Tibial artery (tissue), 4 donors: ENCODE measurements at regions not wholly inside any gene's neighbourhood (a gene's known extent, or its start where the extent isn't known, plus 50 kb on each side); places are given as distances from the start of the nearest gene placed in this dataset.

Experiments used
- DNase-seq, 2 donors: peaks; one replicate each; pipeline ENCODE4 v3.0.0-alpha.2; 2019
- H3K27ac ChIP-seq, 2 donors: fragments of 200-600 bp; sonication (generic) in 1 of 2; 1 replicate in 1 of 2; 2 replicates in 1 of 2; pipeline ENCODE4 v1.5.1; 2018 to 2019; ENCODE audit warnings: mild to moderate bottlenecking in 1 of 2
- H3K27me3 ChIP-seq, 2 donors: fragments of 200-600 bp; sonication (generic) in 1 of 2; one replicate each; pipeline versions ENCODE4 v1.5.1 to v1.6.0; 2016 to 2019
- H3K36me3 ChIP-seq, 3 donors: fragments of 200-600 bp; sonication (generic) in 2 of 3; one replicate each; pipeline ENCODE4 v1.5.1; 2016 to 2019; ENCODE audit warnings: mild to moderate bottlenecking in 2 of 3
- H3K4me1 ChIP-seq, 4 donors: fragments of 200-600 bp; sonication (generic) in 2 of 4; 1 replicate in 3 of 4; 2 replicates in 1 of 4; pipeline ENCODE4 v1.5.1; 2016 to 2019
- H3K4me3 ChIP-seq, 2 donors: fragments of 200-600 bp; sonication (generic) in 1 of 2; 1 replicate in 1 of 2; 2 replicates in 1 of 2; pipeline ENCODE4 v1.5.1; 2018 to 2019; ENCODE audit warnings: mild to moderate bottlenecking in 2 of 2
- H3K9me3 ChIP-seq, 3 donors: fragments of 200-600 bp; sonication (generic) in 1 of 3; one replicate each; pipeline ENCODE4 v1.5.1; 2016 to 2019
- intact Hi-C: fragments of 100-400 bp; cut with DNase I; formaldehyde crosslinking; loops from one replicate; pipeline ENCODE4 v1.15.0; 2023; ENCODE audit warnings: low total_unique reads
- TF ChIP-seq, protein P1 (sequence below), 2 experiments: fragments of 200-600 bp in 1 of 2; fragments of 450-650 bp in 1 of 2; IDR thresholded peaks; one replicate each; pipeline ENCODE4 v1.5.1; 2017 to 2019; ENCODE audit warnings: antibody characterized with exemption in 2 of 2, mild to moderate bottlenecking in 1 of 2, moderate library complexity in 1 of 2

GRCh38 chrX:68942104-68942503, 113.3 kb downstream of the EFNB1 start:
- TF ChIP-seq, protein P1, sequence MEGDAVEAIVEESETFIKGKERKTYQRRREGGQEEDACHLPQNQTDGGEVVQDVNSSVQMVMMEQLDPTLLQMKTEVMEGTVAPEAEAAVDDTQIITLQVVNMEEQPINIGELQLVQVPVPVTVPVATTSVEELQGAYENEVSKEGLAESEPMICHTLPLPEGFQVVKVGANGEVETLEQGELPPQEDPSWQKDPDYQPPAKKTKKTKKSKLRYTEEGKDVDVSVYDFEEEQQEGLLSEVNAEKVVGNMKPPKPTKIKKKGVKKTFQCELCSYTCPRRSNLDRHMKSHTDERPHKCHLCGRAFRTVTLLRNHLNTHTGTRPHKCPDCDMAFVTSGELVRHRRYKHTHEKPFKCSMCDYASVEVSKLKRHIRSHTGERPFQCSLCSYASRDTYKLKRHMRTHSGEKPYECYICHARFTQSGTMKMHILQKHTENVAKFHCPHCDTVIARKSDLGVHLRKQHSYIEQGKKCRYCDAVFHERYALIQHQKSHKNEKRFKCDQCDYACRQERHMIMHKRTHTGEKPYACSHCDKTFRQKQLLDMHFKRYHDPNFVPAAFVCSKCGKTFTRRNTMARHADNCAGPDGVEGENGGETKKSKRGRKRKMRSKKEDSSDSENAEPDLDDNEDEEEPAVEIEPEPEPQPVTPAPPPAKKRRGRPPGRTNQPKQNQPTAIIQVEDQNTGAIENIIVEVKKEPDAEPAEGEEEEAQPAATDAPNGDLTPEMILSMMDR (IDR thresholded peaks at IDR 0.05), result no peak
- no peak for DNase-seq
- Histone ChIP-seq H3K27ac (no peak overlapping the region), H3K4me3 (no peak overlapping the region), H3K9me3 (no peaks in the 10 kb centered on the region), H3K36me3 (no peaks in the 10 kb centered on the region), H3K27me3 (no peaks in the 10 kb centered on the region), H3K4me1 (peaks cover 0 to 8% (median 3%) of the 10 kb centered on the region in 4 donors)
- intact Hi-C loops, result no loop called here

DNA sequence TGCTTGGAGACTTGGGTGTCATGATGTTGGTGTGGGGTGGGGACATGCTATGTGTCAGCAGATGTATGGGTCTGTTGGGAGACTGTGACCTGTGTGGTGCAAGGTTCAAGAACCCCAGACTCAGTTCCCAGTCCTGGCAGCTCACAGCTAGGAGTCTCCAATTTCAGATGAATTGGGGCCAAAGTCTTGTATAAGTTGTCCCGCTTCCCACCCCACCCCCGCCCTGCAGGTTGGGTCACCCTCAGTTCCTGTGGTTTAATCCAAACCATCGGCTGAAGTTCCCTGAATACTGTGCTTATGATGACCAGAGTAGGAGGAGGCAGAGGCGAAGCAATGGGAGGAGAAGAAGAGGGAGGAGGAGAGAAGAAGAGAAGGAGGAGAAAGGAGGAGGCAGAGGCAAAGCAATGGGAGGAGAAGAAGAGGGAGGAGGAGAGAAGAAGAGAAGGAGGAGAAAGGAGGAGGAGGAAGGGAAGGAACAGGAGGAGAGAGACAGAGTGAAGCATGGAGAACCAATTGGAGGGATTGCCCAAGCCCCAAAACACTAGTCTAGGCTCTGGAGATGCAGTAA, 112.6 kb downstream of the EFNB1 start:
- no peaks in the 10 kb centered on the region for H3K27me3 ChIP-seq
- no peaks in the 10 kb centered on the region for H3K9me3 ChIP-seq
- TF ChIP-seq, protein P1 (IDR thresholded peaks at IDR 0.05), result no peak
- H3K36me3 ChIP-seq, result no peaks in the 10 kb centered on the region
- no peak overlapping the region for H3K4me3 ChIP-seq
- peaks cover 0 to 8% (median 3%) of the 10 kb centered on the region in 4 donors for H3K4me1 ChIP-seq
- no peak for DNase-seq
- intact Hi-C loops, result no loop called here
- no peak overlapping the region for H3K27ac ChIP-seq

DNA sequence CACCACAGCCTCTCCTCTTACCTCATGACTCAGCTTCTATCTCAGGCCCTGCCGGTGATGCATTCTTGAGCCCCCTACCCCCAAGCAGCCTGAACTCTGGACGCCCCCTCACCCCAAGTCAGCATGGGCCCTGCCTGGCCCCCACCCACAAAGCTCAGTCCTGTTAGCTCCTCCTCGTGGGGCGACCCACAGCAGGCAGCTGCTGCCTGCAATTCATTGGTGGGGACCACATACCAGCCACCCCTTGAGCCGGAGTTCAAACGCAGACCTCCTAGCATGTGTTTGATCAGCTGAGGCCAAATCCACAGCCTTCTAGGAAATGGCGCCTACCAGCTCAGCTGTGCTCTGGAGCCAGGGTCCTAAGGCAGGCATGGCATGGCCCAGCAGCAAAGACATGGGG, 111.8 kb downstream of the EFNB1 start:
- Histone ChIP-seq H3K4me1 (peaks cover 0 to 8% (median 3%) of the 10 kb centered on the region in 4 donors), H3K36me3 (no peaks in the 10 kb centered on the region), H3K27me3 (no peaks in the 10 kb centered on the region), H3K9me3 (no peaks in the 10 kb centered on the region), H3K27ac (no peak overlapping the region), H3K4me3 (no peak overlapping the region)
- DNase-seq, result no peak
- intact Hi-C loops, result no loop called here
- TF ChIP-seq, protein P1 (IDR thresholded peaks at IDR 0.05), result no peak

GRCh38 chrX:68939868-68940267, 111.0 kb downstream of the EFNB1 start:
- H3K27ac ChIP-seq, result no peak overlapping the region
- TF ChIP-seq, protein P1 (IDR thresholded peaks at IDR 0.05), result no peak
- no peaks in the 10 kb centered on the region for H3K9me3 ChIP-seq
- H3K36me3 ChIP-seq, result no peaks in the 10 kb centered on the region
- DNase-seq, result no peak
- H3K4me1 ChIP-seq, result peaks cover 0 to 8% (median 3%) of the 10 kb centered on the region in 4 donors
- intact Hi-C loops, result no loop called here
- H3K27me3 ChIP-seq, result no peaks in the 10 kb centered on the region
- H3K4me3 ChIP-seq, result no peak overlapping the region

- Histone ChIP-seq H3K36me3 (no peaks in the 10 kb centered on the region), H3K27ac (no peak overlapping the region), H3K4me1 (peaks cover 0 to 8% (median 3%) of the 10 kb centered on the region in 4 donors), H3K27me3 (no peaks in the 10 kb centered on the region), H3K4me3 (no peak overlapping the region), H3K9me3 (no peaks in the 10 kb centered on the region)
- TF ChIP-seq, protein P1 (IDR thresholded peaks at IDR 0.05), result no peak
- intact Hi-C loops, result no loop called here
- DNase-seq, result peak in 1 of 2 donors; percentile 68
Observed at GRCh38 chrX:68938244-68939004, 109.6 kb downstream of the EFNB1 start.
